GM19239 (cell line): ENCODE measurements at regions not wholly inside any gene's neighbourhood (a gene's known extent, or its start where the extent isn't known, plus 50 kb on each side); places are given as distances from the start of the nearest gene placed in this dataset.
"Not testable (repeated sequence)": the region's sequence is repeated elsewhere in the genome, so short reads cannot be mapped to it uniquely, and the experiment has no call there.

Experiments
- DNase-seq: peaks from one replicate; pipeline ENCODE4 v3.0.0; 2011; ENCODE audit warnings: low spot score; ENCODE audit not compliant: insufficient read length
- FAIRE-seq: peaks from 2 replicates; lab custom pipeline; 2011; peaks lifted over from hg19 to GRCh38; lab: Jason Lieb, UNC

- no peak for FAIRE-seq
- no peak for DNase-seq
Measured at GRCh38 chr9:38171538-38171884, 102.5 kb upstream of the SHB start.

GRCh38 chr9:38170763-38171537 lies 101.9 kb upstream of the SHB start:
- FAIRE-seq, DNase-seq: not testable (repeated sequence)

DNA sequence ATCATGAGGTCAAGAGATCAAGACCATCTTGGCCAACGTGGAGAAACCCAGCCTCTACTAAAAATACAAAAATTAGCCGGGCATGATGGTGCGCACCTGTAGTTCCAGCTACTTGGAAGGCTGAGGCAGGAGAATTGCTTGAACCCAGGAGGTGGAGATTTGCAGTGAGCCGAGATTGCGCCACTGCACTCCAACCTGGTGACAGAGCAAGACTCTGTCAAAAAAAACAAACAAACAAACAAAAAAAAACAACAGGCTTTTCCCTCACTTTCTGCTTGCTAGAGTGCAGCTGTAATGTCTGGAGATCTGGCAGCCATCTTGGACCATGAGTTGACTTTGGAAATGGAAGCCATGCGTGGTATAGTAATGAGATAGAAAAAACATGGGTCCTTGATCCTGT lies 101.1 kb upstream of the SHB start:
- DNase-seq, FAIRE-seq: not testable (repeated sequence)

DNA sequence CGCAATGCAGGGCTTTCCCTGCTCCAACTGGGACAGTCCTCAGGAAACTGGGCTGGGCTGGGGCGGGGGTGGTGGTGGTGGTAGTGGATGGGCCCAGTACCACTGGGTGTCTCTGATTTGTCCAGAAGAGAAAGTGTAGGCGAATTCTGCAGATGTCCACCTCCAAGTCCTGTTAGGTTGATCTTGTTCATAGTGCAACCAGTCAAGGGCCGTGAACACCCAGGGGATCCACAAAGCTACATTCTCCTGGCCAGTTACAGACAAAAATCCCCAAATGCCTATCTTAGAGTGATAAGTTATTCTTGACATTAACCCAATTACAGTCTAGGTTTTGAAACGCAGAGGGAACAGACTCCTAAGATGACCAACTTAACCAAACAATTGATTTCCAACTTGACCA lies 97.5 kb upstream of the SHB start:
- FAIRE-seq (no peak), DNase-seq (no peak)

- DNase-seq (no peak), FAIRE-seq (no peak)
Measured at GRCh38 chr9:38164659-38165221, 95.7 kb upstream of the SHB start.

GRCh38 chr9:38163518-38163917 lies 94.5 kb upstream of the SHB start:
- FAIRE-seq, result no peak
- no peak for DNase-seq

- DNase-seq, result no peak
- FAIRE-seq, result no peak
Measured at GRCh38 chr9:38162332-38163211, 93.5 kb upstream of the SHB start.

DNA sequence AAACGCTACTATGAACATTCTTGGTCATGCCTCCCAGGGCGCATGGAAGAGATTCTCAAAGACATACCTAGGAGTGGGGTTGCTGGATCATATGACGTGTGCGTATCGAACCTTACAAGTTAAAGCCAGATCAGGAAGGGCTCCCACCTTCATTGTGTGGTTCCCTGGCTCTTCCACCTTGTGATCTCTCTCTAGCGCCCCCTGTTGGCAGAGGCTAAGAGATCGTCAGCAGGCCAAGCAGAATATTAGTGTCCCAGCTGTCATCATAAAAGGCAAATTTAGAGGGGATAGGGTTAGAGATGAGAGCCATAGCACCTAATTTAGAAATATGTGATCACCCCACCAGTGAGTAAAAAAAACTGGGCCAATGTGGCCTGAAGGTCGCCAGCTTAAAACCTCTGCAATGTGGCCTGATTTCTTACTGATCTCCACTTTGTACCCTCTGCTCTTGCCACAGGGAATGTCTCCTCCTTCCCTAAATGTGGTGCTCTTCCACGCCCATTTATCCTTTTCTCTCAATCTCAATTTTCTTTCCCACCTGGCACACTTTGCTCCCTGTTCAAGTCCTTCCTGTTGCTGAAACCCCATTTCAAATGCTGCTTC lies 91.7 kb upstream of the SHB start:
- FAIRE-seq (peak; percentile 40), DNase-seq (peak; percentile 52)

GRCh38 chr9:38159599-38159998 lies 90.6 kb upstream of the SHB start:
- FAIRE-seq (no peak), DNase-seq (no peak)

DNA sequence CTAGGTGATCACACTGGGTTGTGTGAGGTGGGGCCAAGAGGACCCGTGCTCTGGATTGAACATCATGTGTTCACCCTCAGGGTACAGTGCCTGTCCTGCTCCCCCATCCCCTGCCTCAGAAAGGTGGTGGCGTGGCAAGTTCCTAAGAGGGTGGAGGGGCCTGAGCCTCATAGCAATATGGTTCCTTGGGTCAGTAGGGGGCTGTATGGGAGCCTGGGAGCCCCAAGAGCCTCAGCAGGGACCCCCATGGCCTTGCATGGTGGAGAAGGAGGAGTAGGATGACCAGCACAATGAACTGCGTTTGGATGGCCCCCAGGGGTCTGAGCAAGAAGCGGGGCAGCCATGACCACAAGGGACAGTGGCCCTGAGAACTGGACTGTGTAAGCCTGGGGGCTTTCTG lies 89.6 kb upstream of the SHB start:
- FAIRE-seq (no peak), DNase-seq (no peak)

- FAIRE-seq (no peak), DNase-seq (no peak)
Measured at GRCh38 chr9:38157711-38158110, 88.7 kb upstream of the SHB start.

GRCh38 chr9:38154501-38155421 lies 85.7 kb upstream of the SHB start:
- FAIRE-seq, result no peak

GRCh38 chr9:38153910-38154291 lies 84.9 kb upstream of the SHB start:
- FAIRE-seq, result no peak

More at GRCh38 chr9:38154501-38155421, 85.7 kb upstream of the SHB start:
- no peak for DNase-seq

GRCh38 chr9:38153152-38153909 lies 84.3 kb upstream of the SHB start:
- DNase-seq (no peak), FAIRE-seq (no peak)

More at GRCh38 chr9:38153910-38154291, 84.9 kb upstream of the SHB start:
- DNase-seq, result no peak

GRCh38 chr9:38149647-38150046 lies 80.6 kb upstream of the SHB start:
- DNase-seq (no peak), FAIRE-seq (no peak)

GRCh38 chr9:38146844-38147243 lies 77.8 kb upstream of the SHB start:
- no peak for DNase-seq
- no peak for FAIRE-seq

GRCh38 chr9:38145526-38146053 lies 76.6 kb upstream of the SHB start:
- FAIRE-seq, result no peak
- no peak for DNase-seq

- FAIRE-seq (no peak), DNase-seq (no peak)
Measured at GRCh38 chr9:38144421-38144820, 75.4 kb upstream of the SHB start.
